GM19397 (cell line): ENCODE measurements at regions not wholly inside any gene's neighbourhood (a gene's known extent, or its start where the extent isn't known, plus 50 kb on each side); places are given as distances from the start of the nearest gene placed in this dataset.

Experiments used
- ATAC-seq: cut with Tn5 transposase; IDR thresholded peaks from one replicate; pipeline ENCODE4 v1.9.1; 2021; ENCODE audit warnings: mild to moderate bottlenecking, moderate library complexity; ENCODE audit not compliant: unreplicated experiment

- ATAC-seq = no peak
Measured at GRCh38 chr5:30764704-30765103, 428.8 kb upstream of the CDH6 start.

DNA sequence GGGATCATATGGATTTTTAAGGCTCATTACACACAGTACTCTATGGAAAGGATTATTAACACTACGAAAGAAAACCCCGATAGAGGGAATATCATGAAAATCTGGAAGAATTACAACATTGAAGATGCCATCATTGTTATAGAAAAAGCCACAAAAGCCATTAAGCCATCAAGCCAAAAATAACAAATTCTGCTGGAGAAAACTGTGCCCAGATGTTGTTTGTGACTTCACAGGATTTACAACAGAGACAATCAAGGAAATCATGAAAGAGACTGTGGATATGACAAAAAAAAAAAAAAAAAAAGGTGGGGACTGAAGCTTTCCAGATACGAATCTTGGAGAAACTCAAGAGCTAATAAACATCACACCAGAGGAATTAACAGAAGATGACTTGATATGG lies 433.8 kb upstream of the CDH6 start:
- ATAC-seq = no peak

DNA sequence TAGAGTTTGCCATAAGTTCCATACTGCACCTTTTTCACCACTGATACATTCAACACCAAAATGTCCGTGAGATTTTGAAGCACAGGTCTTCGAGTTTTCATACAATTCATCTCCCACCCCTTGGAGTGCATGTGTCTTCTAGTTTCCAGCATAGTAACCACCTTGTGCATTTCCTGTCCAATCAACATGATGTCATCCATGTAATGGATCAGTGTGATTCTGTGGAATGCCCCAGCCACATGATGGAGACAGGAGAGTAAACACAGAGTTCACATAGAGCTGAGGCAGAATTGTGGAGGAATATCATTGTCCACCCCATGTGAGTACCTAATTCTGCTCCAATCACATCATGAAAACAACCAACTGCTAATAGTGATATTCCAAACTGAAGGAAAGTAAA lies 441.5 kb upstream of the CDH6 start:
- no peak for ATAC-seq

DNA sequence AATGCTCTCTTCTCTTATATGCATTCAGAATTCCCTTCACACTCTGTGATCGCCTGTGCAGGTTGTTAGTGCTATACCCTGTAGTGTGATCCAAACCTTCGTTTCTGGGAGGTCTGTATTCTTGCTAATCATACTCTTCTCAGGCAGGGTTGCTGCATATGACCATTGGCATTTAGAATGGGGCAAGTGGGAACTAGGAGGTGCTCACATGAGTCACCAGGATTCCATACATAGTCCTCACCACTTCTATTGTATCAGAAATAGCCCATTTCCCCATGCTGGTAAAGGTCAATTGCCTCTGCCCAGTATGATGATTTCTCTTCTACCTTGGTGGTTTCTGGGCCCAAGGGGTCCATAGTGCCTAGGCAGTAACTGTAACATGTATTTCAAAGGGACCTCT lies 443.5 kb upstream of the CDH6 start:
- ATAC-seq = no peak

GRCh38 chr5:30747412-30747811 lies 446.1 kb upstream of the CDH6 start:
- ATAC-seq = no peak

DNA sequence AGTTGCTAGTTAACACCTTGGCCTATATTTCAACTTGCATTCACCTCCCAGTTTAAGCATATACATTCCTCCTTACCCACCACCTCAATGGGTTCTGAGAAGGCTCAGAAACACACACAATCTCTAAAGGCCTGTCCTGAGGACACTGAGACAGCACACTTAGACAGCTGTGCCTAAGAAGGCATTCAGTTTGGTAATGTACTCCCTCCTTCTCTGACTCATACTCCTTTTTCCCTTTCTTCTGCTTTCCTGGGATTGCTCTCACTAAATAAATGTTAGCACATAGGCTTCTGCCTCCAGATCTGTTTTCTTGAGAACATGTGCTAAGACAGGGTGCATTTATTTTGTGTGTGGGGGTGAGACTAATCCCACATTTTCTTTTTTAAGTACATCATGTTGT lies 456.8 kb upstream of the CDH6 start:
- ATAC-seq = no peak

GRCh38 chr5:30734118-30734517 lies 459.4 kb upstream of the CDH6 start:
- ATAC-seq = no peak

DNA sequence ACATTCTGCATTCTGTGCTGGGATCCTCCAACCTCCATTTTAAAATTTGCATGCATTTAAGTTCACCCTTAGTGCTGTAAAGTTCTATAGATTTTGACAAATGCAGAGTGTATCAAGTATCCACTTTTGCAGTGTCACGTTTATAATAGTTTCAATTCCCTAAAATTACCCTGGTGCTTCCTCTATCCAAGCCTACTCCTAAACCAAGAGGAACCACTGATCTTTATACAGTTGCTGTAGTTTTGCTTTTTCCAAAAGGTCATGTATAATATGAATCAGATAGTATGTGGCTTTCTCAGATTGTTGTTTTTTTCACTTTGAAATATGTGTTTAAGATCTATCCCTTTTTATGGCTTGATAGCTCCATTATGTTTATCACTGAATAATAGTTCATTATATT lies 468.4 kb upstream of the CDH6 start:
- ATAC-seq = no peak

DNA sequence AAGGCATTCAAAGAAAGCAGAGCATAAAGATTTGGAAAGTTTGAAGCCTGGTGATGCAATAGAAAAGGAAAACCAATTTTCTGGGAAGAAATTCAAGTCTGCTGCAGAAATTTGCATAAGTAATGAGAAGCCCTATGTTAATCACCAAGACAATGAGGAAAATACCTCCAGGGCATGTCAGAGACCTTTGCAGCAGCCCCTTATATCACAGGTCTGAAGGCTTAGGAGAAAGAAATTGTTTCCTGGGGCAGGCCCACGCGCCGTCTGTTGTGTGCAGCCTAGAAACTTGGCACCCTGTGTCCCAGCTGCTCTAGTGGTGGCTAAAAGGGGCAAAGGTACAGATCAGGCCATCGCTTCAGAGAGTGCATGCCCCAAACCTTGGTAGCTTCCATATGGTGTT lies 495.3 kb upstream of the CDH6 start:
- no peak for ATAC-seq

DNA sequence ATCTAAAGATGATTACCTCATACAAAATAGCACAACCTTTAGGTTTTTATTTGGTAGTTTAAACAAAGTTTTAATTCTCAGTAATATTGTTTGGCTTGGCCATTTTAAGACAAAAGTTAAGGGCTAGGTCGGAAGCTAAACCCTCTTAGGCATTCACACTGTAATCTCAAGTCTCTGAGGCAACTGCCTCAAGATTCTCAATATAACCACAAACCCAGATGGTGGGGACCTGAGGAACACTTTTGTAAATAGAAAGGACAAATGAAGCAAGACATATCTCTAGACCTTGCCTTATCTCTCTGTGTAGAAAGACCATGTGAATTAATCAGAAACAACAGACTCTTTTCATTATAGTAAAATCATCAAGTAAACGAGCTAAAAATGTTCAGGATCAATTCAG lies 500.2 kb upstream of the CDH6 start:
- ATAC-seq = no peak

DNA sequence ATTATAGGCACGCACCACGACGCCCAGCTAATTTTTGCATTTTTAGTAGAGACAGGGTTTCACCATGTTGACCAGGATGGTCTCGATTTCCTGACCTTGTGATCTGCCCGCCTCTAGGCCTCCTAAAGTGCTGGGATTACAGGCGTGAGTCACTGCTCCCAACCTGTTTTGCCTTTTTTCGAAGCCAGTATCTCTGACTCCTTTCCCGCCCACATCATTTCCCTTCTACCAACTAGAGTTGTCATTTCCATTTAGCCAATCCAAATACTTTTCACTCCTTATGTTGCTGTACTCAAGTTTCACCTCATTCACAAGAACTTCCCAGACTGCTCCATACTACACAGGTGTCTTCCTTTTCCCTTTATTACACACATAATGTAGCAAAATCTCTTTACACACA lies 502.6 kb upstream of the CDH6 start:
- ATAC-seq = no peak

- ATAC-seq = no peak
Measured at GRCh38 chr5:30687461-30687860, 506.0 kb upstream of the CDH6 start.

GRCh38 chr5:30686530-30686929 lies 507.0 kb upstream of the CDH6 start:
- ATAC-seq = no peak

DNA sequence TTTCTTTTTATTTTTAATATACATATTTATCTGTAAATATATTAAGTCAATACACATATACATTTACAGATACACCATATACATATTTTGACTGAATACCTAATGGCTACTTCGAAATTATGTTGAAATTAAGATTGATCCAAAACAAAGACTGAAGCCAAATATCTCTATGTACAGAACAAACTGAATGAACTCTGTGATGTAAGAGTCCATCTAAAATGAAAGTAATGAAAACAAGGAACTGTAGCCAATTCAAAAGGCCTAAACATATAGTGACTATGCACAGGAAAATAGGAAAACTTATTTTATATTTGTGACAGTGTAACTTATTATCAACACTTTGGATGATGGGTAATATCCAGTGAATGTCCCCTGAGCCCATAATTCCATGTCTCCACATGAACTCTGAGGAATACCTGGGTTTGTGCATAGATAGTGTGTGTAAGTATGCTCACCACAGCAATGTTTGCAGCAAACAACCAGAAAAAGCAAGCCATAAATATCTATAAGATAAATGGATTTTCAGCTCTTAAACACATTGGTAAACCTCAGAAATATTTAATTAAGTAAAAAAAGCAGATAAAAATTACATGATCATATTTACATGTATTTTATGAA lies 517.2 kb upstream of the CDH6 start:
- ATAC-seq = no peak

GRCh38 chr5:30667293-30667692 lies 526.2 kb upstream of the CDH6 start:
- no peak for ATAC-seq

GRCh38 chr5:30663536-30663935 lies 530.0 kb upstream of the CDH6 start:
- ATAC-seq = no peak

DNA sequence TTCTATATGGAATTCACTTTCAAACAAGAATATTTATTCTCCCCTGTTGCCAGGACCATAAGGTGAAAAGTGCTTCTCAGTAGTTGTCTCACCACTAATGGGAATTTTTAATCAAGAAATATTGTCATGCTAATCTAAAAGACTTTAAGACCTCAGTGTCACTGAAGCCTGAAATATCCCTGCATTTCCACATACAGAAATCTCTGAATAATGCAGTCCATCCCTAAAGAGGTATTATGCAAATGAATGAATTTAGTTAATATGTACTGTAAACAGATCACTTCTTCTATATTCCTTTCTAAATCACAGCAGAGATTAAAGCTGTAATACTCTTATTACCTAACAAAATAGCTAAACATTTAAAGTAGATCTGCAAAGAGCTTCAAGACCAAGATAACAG lies 531.1 kb upstream of the CDH6 start:
- no peak for ATAC-seq

DNA sequence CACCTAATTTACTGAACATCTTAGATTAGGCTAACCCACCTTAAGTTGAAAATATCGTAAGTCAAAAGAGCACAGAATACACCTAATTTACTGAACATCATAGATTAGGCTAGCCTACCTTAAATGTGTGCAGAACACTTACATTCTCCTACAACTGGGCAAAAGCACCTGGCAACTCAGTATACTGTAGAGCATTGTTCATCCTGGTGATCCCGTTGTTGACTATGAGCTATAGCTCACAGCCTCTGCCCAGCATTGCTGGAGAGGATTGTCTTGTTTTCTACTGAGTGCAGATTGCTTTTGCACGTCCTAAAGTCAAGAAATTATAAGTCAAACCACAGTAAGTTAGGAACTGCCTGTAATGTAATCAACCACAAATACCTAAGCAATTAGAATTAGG lies 531.8 kb upstream of the CDH6 start:
- no peak for ATAC-seq

GRCh38 chr5:30659417-30659816 lies 534.1 kb upstream of the CDH6 start:
- ATAC-seq = no peak

GRCh38 chr5:30650311-30650710 lies 543.2 kb upstream of the CDH6 start:
- no peak for ATAC-seq

DNA sequence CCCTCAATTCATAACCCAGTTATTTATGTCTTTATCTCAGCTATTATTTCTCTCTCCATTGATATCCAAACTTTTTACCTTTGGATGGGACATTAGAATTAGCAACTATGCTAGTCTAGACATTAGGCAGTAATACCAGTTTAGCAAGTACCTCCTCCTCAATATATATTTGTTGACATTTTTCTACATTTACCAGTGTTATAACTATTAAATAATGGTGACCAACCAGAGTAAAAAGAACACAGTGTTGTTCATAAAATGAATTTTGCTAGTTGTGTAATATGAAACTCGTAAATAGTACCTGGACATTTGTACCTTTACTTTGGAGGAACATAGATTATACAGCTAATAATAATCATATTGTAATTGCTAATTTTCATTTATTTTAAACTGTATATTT lies 554.6 kb upstream of the CDH6 start:
- no peak for ATAC-seq

GRCh38 chr5:30627945-30628344 lies 565.5 kb upstream of the CDH6 start:
- ATAC-seq = no peak

DNA sequence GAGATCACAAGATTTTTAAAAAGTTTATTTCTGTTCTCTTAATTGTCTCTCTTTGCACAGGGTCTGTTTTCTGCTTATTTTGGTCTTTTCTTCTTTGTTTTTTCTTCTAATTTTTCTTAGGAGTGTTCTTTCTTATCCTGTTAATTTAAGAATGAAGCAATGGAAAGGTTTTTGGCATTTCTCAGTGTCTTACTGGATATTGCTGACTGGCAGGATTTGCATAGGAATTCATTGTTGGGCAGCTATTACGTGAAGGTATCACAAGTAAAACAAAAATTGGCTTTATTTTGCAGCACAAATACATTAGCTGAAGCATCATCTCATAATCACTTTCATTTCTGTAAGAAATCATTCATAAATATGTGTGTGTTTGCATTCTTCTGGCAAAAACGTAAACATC lies 566.9 kb upstream of the CDH6 start:
- ATAC-seq = no peak
